ENCODE measurements at regions not wholly inside any gene's neighbourhood (a gene's known extent, or its start where the extent isn't known, plus 50 kb on each side); places are given as distances from the start of the nearest gene placed in this dataset.

GRCh38 chr13:105573136-105573535 is 962.3 kb downstream of the EFNB2 start:
- TF ChIP-seq CTCF (IDR thresholded peaks at IDR 0.05) (no peak), POLR2A (IDR thresholded peaks at IDR 0.05) (no peak)

Data from lower leg skin (tissue), 3 donors.